RPMI8226 (cell line): ENCODE measurements at regions not wholly inside any gene's neighbourhood (a gene's known extent, or its start where the extent isn't known, plus 50 kb on each side); places are given as distances from the start of the nearest gene placed in this dataset.

ENCODE experiments used
- DNase-seq: peaks from one replicate; pipeline ENCODE4 v3.0.0-alpha.2; 2015

DNA sequence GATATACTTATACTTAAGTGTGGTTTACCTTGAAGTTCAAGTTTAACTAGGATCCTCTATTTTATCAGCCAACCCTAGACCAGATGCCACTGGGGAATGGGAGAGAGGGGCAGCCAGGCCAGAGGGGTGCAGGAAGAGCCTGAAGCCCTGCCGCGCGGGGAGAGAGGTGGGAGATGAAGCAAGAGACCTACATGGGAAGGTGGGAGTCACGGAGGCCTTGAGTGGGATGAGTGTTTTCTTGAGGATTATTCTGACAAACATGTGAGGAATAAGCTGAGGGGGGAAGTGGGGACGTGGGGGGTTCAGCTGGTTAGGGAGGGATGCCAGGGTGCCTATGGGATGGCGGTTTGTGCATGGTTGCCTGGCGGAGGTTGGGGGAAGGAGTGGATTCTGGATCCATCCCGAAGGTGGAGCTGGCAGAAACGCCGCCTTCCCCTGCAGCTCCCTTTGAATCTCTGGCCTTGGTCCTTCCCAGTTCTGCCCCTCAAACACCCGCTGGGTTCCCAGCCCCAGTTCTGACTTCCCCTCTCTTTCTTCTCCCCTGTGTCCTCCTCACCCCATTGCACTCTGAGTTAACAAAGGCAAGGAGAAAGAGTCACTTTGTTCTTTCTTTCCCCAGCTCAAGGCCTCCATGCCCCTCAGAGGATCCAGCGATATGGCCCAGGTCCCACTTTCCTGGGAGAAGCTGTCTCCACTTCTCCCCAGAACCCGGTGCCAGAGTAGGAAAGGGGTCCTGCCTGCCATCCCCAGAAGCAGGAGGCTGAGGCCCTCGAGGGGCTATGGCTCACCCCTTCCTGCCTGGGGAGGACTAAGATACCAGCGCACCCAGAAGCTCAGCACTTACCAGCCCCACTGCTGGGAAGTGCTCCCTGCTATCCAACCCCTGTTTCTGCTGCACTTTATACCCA, 274.2 kb downstream of the UACA start:
- no peak for DNase-seq

DNA sequence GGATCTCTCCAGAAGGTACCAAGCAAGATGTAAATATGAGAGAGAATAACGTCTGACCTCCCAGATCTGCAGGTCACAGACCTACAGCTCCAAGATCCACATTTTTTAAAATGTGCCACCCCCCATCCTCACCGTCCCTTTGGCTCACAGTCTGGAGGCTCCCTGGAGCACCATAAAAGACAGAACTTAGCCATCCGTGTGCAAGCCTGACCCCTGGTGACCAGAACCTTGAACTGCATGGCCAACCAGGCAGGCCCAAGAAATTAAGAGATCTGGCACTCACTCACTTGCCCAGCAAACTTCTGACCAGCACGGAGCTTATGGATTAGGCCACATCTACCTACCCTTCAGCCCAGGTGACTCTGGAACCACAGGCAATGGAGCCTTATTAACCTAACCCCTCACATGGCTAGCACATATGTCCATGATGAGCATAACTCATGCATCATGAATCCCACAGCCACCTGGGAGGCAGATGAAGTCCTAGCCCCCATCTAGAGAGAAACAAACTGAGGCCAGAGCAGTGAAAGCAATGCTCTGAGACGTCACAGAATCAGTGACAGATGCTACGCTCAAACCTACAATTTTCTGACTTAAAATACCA, 275.3 kb downstream of the UACA start:
- peak; percentile 81 for DNase-seq

DNA sequence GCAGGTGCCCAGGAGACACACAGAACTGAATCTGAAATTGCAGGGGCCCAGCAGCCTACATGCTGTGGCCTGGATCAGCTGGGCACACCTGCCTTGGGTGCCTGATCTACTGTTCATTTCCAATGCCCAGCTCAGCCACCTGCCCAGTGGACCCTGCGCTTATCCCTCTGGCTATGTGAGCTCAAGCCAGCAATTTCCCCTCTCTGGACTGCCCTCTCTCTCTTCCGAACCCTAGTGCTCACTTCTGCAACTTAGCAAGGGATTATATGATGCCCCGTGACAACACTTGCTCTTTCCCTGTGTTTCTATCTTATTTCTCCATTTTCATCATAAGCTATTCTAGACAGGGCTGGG, 276.0 kb downstream of the UACA start:
- no peak for DNase-seq

- DNase-seq = peak; percentile 15
Measured at GRCh38 chr15:70486451-70487386, 276.6 kb downstream of the UACA start.

DNA sequence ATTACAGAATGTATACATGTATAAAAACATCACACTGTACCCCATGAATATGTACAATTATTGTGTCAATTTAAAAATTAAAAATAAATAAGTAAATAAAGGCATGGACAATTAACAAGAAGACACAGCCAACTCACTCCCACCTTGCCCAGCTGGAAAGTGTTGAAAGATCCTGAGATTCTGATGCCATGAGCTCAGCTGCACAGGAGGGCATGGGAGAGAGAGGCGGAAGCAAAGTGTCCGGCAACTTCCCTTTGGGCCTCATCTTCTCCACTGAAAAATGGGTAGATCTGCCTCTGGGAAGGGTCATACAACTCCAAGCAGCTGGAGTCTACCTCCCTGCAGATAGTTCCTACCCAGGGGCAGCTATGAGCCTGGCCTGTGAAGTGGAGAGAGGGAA, 277.3 kb downstream of the UACA start:
- DNase-seq = no peak

DNA sequence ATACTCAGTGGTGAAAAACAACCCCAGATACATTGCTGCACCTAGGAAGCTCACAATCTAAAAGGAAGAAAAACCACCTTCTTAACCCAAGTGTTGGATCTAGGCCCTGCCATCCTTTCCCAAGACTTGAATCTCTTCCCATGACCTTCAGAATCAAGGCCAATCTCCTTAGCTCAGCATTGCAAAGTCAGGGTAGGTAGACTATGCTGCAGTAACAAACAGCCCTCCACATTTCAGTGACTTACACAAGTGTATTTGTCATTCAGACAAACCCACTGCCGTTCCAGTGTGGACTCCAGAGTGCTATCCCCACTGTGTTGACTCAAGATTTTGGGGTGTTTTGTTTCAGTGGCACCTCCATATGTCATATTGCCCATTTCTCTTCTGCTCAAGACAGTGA, 278.4 kb downstream of the UACA start:
- DNase-seq = no peak

DNA sequence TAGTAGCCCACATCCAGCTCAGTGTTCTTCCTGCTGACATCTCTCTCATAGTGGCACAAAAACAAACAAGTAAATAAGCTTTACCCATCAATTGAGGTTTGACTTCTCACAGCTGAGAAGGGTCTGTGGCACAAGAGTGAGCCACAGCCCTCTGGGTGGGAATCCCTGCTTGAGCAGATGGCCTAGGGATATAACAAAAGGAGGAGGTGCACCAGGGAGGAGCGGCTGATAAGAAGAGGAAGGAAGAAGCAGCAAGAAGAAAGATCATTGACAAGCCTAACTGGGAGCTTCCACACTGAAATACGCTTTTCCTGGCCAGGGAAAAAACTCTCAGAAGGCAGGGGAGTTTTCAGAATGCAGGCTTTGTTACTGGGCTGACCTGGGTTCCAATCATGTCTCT, 279.8 kb downstream of the UACA start:
- no peak for DNase-seq

GRCh38 chr15:70480196-70480856, 283.0 kb downstream of the UACA start:
- peak; percentile 84 for DNase-seq

DNA sequence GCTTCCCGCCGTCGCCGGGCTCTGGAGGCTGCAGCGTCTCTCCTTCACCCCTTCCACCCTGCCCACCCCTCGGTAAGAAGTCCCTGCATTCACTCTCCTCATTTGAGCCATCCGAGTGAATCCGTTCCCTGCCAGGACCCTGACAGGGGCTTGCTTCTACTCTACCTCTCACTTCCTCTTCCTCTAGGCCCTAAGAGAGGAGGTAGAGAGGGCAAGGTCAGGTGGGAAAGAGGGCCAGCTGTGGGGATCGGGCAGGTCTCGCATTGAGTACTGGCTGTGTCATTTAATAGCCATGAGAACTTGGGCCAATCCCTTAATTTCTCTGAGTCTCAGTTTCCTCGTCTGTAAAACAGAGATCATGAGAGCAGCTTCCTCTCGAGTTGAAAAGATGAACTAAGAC, 283.6 kb downstream of the UACA start:
- peak; percentile 80 for DNase-seq

- DNase-seq = peak; percentile 50
Measured at GRCh38 chr15:70479056-70479455, 284.3 kb downstream of the UACA start.

- peak; percentile 98 for DNase-seq
Measured at GRCh38 chr15:70478251-70478990, 284.9 kb downstream of the UACA start.

- DNase-seq = no peak
Measured at GRCh38 chr15:70477750-70478250, 285.6 kb downstream of the UACA start.

GRCh38 chr15:70476441-70476840, 286.9 kb downstream of the UACA start:
- no peak for DNase-seq

GRCh38 chr15:70475921-70476320, 287.4 kb downstream of the UACA start:
- no peak for DNase-seq

DNA sequence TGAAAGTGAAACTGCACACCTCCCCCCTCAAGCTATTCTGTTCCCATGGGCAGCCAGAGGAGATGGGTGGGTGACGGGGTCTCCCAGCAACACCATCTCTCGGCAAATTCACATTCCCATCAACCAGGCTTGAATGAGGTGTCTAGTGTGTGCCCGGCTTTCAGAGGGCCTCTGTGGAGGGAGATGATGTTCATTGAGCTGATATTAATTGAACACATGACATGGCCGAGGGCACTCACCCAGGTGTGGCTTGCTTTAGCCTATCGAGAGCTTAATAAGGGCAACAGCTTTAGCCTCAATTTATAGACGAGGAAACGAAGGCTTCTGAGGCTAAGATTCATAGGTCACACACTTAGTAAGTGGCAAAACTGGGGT, 288.0 kb downstream of the UACA start:
- DNase-seq = peak; percentile 36

DNA sequence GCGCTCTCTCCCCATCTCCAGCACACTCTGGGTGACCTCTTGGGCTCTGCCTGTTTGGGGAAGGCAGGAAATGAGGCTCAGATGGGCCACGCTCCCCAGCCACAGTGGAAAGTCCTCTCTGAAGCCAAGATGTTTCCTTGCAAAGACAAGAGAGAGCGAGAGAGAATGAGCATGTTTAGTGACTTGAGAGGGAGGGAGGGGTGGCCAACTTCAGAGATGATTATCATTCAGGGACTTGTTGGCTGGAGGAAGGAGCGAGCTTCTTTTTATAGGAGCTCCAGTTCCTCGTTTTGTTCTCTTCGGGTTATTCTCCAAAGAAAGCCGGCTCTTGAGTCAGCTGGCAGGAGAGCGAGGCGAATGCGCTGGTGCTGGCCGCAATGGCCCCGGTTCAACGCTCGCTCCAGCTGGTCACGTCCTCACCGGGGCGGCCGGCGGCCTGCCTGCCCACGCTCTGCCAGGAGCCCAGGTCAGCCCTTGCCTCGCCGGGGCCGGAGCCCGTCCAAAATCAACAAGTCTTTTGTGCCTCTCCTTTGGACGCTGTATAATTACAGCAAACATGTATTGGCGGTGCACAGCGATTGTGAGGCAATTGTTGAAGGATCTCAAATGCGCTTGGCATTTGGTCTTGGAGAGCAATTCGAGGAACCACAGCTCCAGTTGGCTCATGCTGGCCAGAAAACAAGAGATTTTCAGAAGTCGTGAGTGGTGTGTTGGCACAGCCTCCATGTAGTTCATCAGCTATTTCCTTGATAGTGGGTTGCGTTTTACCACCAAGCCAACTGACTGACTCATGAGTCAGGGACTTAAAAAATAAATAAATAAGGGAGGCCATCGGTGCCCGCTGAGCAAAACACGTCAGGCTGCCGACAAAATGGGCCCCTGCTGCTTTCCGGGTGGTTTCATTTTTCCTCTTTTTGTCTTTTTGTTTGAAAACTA, 288.6 kb downstream of the UACA start:
- DNase-seq = peak; percentile 58

GRCh38 chr15:70473581-70474370, 289.6 kb downstream of the UACA start:
- no peak for DNase-seq

DNA sequence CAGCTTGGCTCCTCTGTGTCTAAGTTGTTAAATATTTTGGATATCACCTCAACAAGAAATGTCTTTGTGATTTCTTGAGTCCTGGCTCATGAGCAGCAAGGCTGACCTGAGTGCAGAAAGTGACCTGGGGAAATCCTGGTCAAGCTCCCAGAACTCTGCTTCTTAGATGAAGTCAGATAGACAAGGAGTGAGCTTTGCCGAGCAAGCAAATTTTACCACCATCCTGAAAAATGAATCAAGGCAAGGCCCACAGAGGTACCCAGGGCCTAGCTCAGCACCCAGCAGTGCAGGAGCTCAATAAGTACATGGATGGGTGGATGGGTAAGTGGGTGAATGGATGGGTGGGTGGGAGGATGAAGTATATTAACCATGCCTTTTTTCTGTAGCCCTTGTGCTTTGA, 291.8 kb downstream of the UACA start:
- no peak for DNase-seq

DNA sequence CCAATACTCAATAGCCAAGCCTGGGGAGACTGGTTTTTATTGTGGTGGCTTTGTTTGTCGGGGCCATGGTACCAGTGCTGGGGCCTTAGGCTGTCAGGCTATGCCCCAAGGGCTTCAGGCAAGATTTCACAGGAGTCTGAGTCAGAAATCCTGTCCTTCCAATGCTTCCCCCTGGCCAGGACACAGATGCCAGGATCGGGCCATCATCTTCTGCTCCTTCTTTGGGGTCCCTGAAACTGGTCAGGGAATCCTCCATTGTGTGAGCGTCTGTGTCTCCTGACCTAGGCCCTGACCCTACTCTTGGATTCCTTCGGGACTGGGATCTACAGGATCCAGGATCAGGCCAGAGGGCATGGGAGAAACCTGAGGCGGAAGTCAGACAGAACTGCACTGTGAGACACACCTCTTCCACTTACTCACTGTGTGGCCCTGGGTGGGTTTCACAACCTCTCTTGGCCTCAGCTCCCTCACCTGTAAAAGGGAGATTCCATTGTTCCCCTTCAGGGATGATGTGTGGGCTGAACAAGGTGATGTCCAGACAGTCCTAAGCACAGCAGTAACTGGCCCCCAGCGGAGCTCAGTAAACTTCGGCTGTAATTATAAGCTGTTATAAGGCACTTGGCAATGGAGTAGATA, 292.7 kb downstream of the UACA start:
- DNase-seq = no peak
